T-helper 2 cell treated with Interferon-gamma antibody and Interleukin-4, amounts not matched to agents 100 ng/mL and 5 ng/mL, for 36 hours (primary cell): ENCODE measurements at regions not wholly inside any gene's neighbourhood (a gene's known extent, or its start where the extent isn't known, plus 50 kb on each side); places are given as distances from the start of the nearest gene placed in this dataset.

Experiments used
- intact Hi-C: fragments of 100-400 bp; cut with micrococcal nuclease; formaldehyde crosslinking; loops from one replicate; pipeline ENCODE4 v1.15.1; 2023

GRCh38 chr4:137209240-137209639 is 323.1 kb downstream of the PCDH18 start:
- intact Hi-C loops = no loop called here

- intact Hi-C loops = no loop called here
These were observed 325.5 kb downstream of the PCDH18 start for GRCh38 chr4:137206781-137207180.

- intact Hi-C loops = no loop called here
These were observed 328.7 kb downstream of the PCDH18 start for GRCh38 chr4:137203601-137204000.

- intact Hi-C loops = no loop called here
These were observed 332.0 kb downstream of the PCDH18 start for GRCh38 chr4:137200322-137200721.

- intact Hi-C loops = no loop called here
These were observed 333.5 kb downstream of the PCDH18 start for GRCh38 chr4:137198791-137199190.

GRCh38 chr4:137194670-137195069 is 337.6 kb downstream of the PCDH18 start:
- intact Hi-C loops = no loop called here

GRCh38 chr4:137193564-137193963 is 338.7 kb downstream of the PCDH18 start:
- intact Hi-C loops = no loop called here

- intact Hi-C loops = no loop called here
These were observed 350.9 kb downstream of the PCDH18 start for GRCh38 chr4:137181293-137181899.

GRCh38 chr4:137180349-137180748 is 351.9 kb downstream of the PCDH18 start:
- intact Hi-C loops = no loop called here

- intact Hi-C loops = no loop called here
These were observed 375.5 kb downstream of the PCDH18 start for GRCh38 chr4:137156807-137157206.

GRCh38 chr4:137156054-137156453 is 376.2 kb downstream of the PCDH18 start:
- intact Hi-C loops = no loop called here

- intact Hi-C loops = no loop called here
These were observed 401.1 kb downstream of the PCDH18 start for GRCh38 chr4:137131201-137131600.

GRCh38 chr4:137129845-137130244 is 402.4 kb downstream of the PCDH18 start:
- intact Hi-C loops = loop anchor here (10.0 kb wide), 1 partner anchor 965 kb away; no protein-coding TSS in a partner anchor

- intact Hi-C loops = loop anchor here (10.0 kb wide), 1 partner anchor 965 kb away; no protein-coding TSS in a partner anchor
These were observed 402.9 kb downstream of the PCDH18 start for GRCh38 chr4:137129441-137129840.

- intact Hi-C loops = loop anchor here (10.0 kb wide), 1 partner anchor 970 kb away; no protein-coding TSS in a partner anchor
These were observed 407.3 kb downstream of the PCDH18 start for GRCh38 chr4:137125011-137125410.

GRCh38 chr4:137124278-137124932 is 407.9 kb downstream of the PCDH18 start:
- intact Hi-C loops = loop anchor here (10.0 kb wide), 1 partner anchor 970 kb away; no protein-coding TSS in a partner anchor

GRCh38 chr4:137122876-137123275 is 409.4 kb downstream of the PCDH18 start:
- intact Hi-C loops = loop anchor here (10.0 kb wide), 1 partner anchor 972 kb away; no protein-coding TSS in a partner anchor

GRCh38 chr4:137116144-137116543 is 416.1 kb downstream of the PCDH18 start:
- intact Hi-C loops = no loop called here

GRCh38 chr4:137106733-137107132 is 425.6 kb downstream of the PCDH18 start:
- intact Hi-C loops = no loop called here

GRCh38 chr4:137106287-137106686 is 426.0 kb downstream of the PCDH18 start:
- intact Hi-C loops = no loop called here

GRCh38 chr4:137090951-137091350 is 441.3 kb downstream of the PCDH18 start:
- intact Hi-C loops = no loop called here

- intact Hi-C loops = no loop called here
These were observed 448.6 kb downstream of the PCDH18 start for GRCh38 chr4:137083571-137084135.
